K562 (cell line): ENCODE measurements at regions not wholly inside any gene's neighbourhood (a gene's known extent, or its start where the extent isn't known, plus 50 kb on each side); places are given as distances from the start of the nearest gene placed in this dataset.

Source experiments
- ATF3 ChIP-seq, 2 experiments: fragments of 450-650 bp in 1 of 2; sonication (generic) in 1 of 2; formaldehyde crosslinking in 1 of 2; IDR thresholded peaks in 1 of 2; conservative IDR thresholded peaks in 1 of 2; 2 replicates each; pipeline versions ENCODE4 v1.6.1 to v1.8.1; 2016 to 2023; ENCODE audit warnings: mild to moderate bottlenecking in 2 of 2, moderate library complexity in 2 of 2, inconsistent platforms in 1 of 2, missing genetic modification reagents in 1 of 2
- C11orf30 ChIP-seq: fragments of 450-650 bp; IDR thresholded peaks from 2 replicates; pipeline ENCODE4 v1.6.1; 2016; ENCODE audit warnings: low read depth, mild to moderate bottlenecking
- CREB5 ChIP-seq: fragments of 250-450 bp; sonication (Bioruptor Pico); IDR thresholded peaks from 2 replicates; pipeline ENCODE4 v1.5.0; 2020; ENCODE audit warnings: mild to moderate bottlenecking
- HMGN3 ChIP-seq: IDR thresholded peaks from 2 replicates; pipeline ENCODE4 v1.6.1; 2011; ENCODE audit warnings: borderline replicate concordance, low read depth, mild to moderate bottlenecking, mixed read lengths, low read length; ENCODE audit not compliant: insufficient read length; ENCODE audit errors: extremely low read depth
- KAT2B ChIP-seq: IDR thresholded peaks from one replicate; pipeline ENCODE4 v1.6.1; 2012; ENCODE audit warnings: low read depth, mild to moderate bottlenecking, control low read depth, inconsistent platforms, low read length, moderate library complexity
- KLF13 ChIP-seq: fragments of 450-650 bp; IDR thresholded peaks from 2 replicates; pipeline ENCODE4 v1.6.1; 2016; ENCODE audit warnings: missing genetic modification characterization, low read depth, mild to moderate bottlenecking, missing compliant biosample characterization, moderate library complexity, borderline replicate concordance
- RAD51 ChIP-seq: fragments of 450-650 bp; IDR thresholded peaks from 2 replicates; pipeline ENCODE4 v1.7.1; 2016; ENCODE audit warnings: low read depth, mild to moderate bottlenecking, borderline replicate concordance
- RBM39 ChIP-seq: fragments of 200-400 bp; formaldehyde crosslinking; optimal IDR thresholded peaks from 2 replicates; pipeline ENCODE3; 2018; ENCODE audit warnings: low read depth, low read length
- REST ChIP-seq, 2 experiments: fragments of 450-650 bp; formaldehyde crosslinking in 1 of 2; IDR thresholded peaks; 2 replicates each; pipeline versions ENCODE4 v1.4.0 to v1.6.1; 2014 to 2020; ENCODE audit warnings: mild to moderate bottlenecking in 2 of 2, borderline replicate concordance in 1 of 2, low read depth in 1 of 2
- TFAP4 ChIP-seq: sonication (generic); formaldehyde crosslinking; IDR thresholded peaks from 2 replicates; pipeline ENCODE4 v1.8.0; 2022; ENCODE audit warnings: missing genetic modification reagents, mild to moderate bottlenecking, moderate library complexity, borderline replicate concordance
- TOE1 ChIP-seq, 2 experiments: fragments of 450-650 bp in 1 of 2; sonication (generic) in 1 of 2; formaldehyde crosslinking in 1 of 2; IDR thresholded peaks; 2 replicates each; pipeline versions ENCODE4 v1.7.1 to v1.8.0; 2016 to 2022; ENCODE audit warnings: borderline replicate concordance in 2 of 2, mild to moderate bottlenecking in 2 of 2, antibody characterized with exemption in 1 of 2, inconsistent platforms in 1 of 2, low read depth in 1 of 2, missing genetic modification reagents in 1 of 2, moderate library complexity in 1 of 2
- ZC3H11A ChIP-seq: IDR thresholded peaks from 2 replicates; pipeline ENCODE4 v1.6.1; 2012; ENCODE audit warnings: low read depth, low read length, improper control_type of control experiment
- ZNF436 ChIP-seq: fragments of 250-450, 450-650 bp; sonication (Bioruptor Pico); formaldehyde crosslinking; IDR thresholded peaks from 2 replicates; pipeline ENCODE4 v1.7.0; 2020; ENCODE audit warnings: mild to moderate bottlenecking

- TF ChIP-seq REST (IDR thresholded peaks at IDR 0.05; ENCODE audit: borderline replicate concordance) = no peak
- TF ChIP-seq REST (CRISPR knock-in tag; IDR thresholded peaks at IDR 0.05; ENCODE audit: low read depth) = no peak
- TF ChIP-seq C11orf30 = peak; percentile 4; the same call in 1 of the 2 replicates
- TF ChIP-seq CREB5 = no peak
- TF ChIP-seq TFAP4 (CRISPR knock-in tag) = peak; percentile 79
- no peak for TF ChIP-seq KLF13 (tag)
- TF ChIP-seq ZC3H11A = no peak
- TF ChIP-seq RBM39 = no peak
- peak; percentile 11; the same call in 1 of the 2 replicates for TF ChIP-seq ATF3 (IDR thresholded peaks at IDR 0.05)
- no peak for TF ChIP-seq ATF3 (CRISPR knock-in tag; conservative IDR thresholded peaks at IDR 0.05)
- TF ChIP-seq ZNF436 (CRISPR knock-in tag) = no peak
- no peak for TF ChIP-seq RAD51
- TF ChIP-seq KAT2B = no peak
- TF ChIP-seq TOE1 (IDR thresholded peaks at IDR 0.05; ENCODE audit: borderline replicate concordance) = no peak
- no peak for TF ChIP-seq TOE1 (CRISPR knock-in tag; IDR thresholded peaks at IDR 0.05; ENCODE audit: borderline replicate concordance, low read depth)
- TF ChIP-seq HMGN3 = no peak
Measured at GRCh38 chr6:105896052-105896820, 189.9 kb upstream of the PRDM1 start (continued).
